GM12892 (cell line): ENCODE measurements at regions not wholly inside any gene's neighbourhood (a gene's known extent, or its start where the extent isn't known, plus 50 kb on each side); places are given as distances from the start of the nearest gene placed in this dataset.

Source experiments
- POLR2A ChIP-seq: IDR thresholded peaks from 2 replicates; pipeline ENCODE4 v1.6.1; 2011; ENCODE audit warnings: low read depth, low read length, control low read depth
- TAF1 ChIP-seq: IDR thresholded peaks from 2 replicates; pipeline ENCODE4 v1.6.1; 2011; ENCODE audit warnings: low read depth, mild to moderate bottlenecking, control low read depth, low read length, borderline replicate concordance

DNA sequence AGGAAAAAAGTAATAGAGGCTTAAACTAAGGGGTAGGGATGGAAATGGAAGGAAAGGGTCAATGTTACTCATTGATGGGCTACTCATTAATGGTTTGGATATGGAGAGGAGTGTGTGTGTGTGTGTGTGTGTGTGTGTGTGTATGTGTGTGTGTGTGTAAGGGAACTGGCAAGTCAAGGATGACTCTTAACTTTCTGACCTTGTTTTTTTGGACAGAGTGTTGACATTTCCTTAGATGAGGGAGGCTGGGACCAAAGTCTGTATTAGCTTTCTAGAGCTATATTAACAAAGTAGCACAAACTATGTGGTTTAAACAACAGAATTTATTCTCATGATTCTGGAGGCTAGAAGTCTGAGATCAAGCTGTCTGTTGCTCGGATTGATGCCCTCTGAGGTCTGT, 202.7 kb downstream of the GBA3 start:
- TF ChIP-seq POLR2A = no peak
- TF ChIP-seq TAF1 = no peak
